DOHH2 (cell line): ENCODE measurements at regions not wholly inside any gene's neighbourhood (a gene's known extent, or its start where the extent isn't known, plus 50 kb on each side); places are given as distances from the start of the nearest gene placed in this dataset.

Experiments used
- H3F3A ChIP-seq: fragments of 200-600 bp; sonication (generic), shearing (Covaris generic); 2 replicates; pipeline ENCODE4 v1.6.0; 2016; ENCODE audit warnings: antibody characterized with exemption, mild to moderate bottlenecking; ENCODE audit not compliant: control insufficient read depth, insufficient read depth
- H3K27ac ChIP-seq: fragments of 200-600 bp; sonication (generic); 2 replicates; pipeline ENCODE4 v1.5.1; 2014; ENCODE audit warnings: low read depth, mild to moderate bottlenecking, low read length, moderate library complexity
- H3K27me3 ChIP-seq: fragments of 200-600 bp; sonication (generic); 2 replicates; pipeline ENCODE4 v1.6.1; 2014; ENCODE audit warnings: mild to moderate bottlenecking, low read length, mixed read lengths; ENCODE audit not compliant: control insufficient read depth
- H3K36me3 ChIP-seq: fragments of 200-600 bp; sonication (generic); 2 replicates; pipeline ENCODE4 v1.6.1; 2014; ENCODE audit warnings: mild to moderate bottlenecking, low read length, moderate library complexity, mixed read lengths; ENCODE audit not compliant: control insufficient read depth
- H3K4me1 ChIP-seq: fragments of 200-600 bp; sonication (generic); 2 replicates; pipeline ENCODE4 v1.6.1; 2014; ENCODE audit warnings: mild to moderate bottlenecking, low read length, mixed read lengths; ENCODE audit not compliant: control insufficient read depth
- H3K4me2 ChIP-seq: fragments of 200-600 bp; sonication (generic); 2 replicates; pipeline ENCODE4 v1.6.0; 2014; ENCODE audit warnings: mild to moderate bottlenecking, low read length, moderate library complexity
- H3K4me3 ChIP-seq: fragments of 200-600 bp; sonication (generic); 2 replicates; pipeline ENCODE4 v1.5.1; 2014; ENCODE audit warnings: mild to moderate bottlenecking, low read length, mixed read lengths
- H3K79me2 ChIP-seq: fragments of 200-600 bp; sonication (generic); 2 replicates; pipeline ENCODE4 v1.6.1; 2014; ENCODE audit warnings: mild to moderate bottlenecking, low read length, mixed read lengths; ENCODE audit not compliant: control insufficient read depth
- H3K9me2 ChIP-seq: fragments of 200-600 bp; sonication (generic); replicated peaks from 2 replicates; pipeline ENCODE4 v1.6.1; 2014; ENCODE audit warnings: mild to moderate bottlenecking, low read length, mixed read lengths; ENCODE audit not compliant: control insufficient read depth
- H3K9me3 ChIP-seq: fragments of 200-600 bp; sonication (generic); 2 replicates; pipeline ENCODE4 v1.6.1; 2014; ENCODE audit warnings: antibody characterized with exemption, low read length, mixed read lengths; ENCODE audit not compliant: control insufficient read depth, insufficient read depth
- H4K20me1 ChIP-seq: fragments of 200-600 bp; sonication (generic); 2 replicates; pipeline ENCODE4 v1.6.0; 2014; ENCODE audit warnings: low read depth, mild to moderate bottlenecking, antibody characterized with exemption, low read length, moderate library complexity; ENCODE audit not compliant: control insufficient read depth, insufficient read depth
- CTCF ChIP-seq: fragments of 200-600 bp; sonication (generic); IDR thresholded peaks from one replicate; pipeline ENCODE4 v1.5.1; 2014; ENCODE audit warnings: antibody characterized with exemption, mild to moderate bottlenecking, low read depth, low read length; ENCODE audit not compliant: poor library complexity, severe bottlenecking
- EZH2phosphoT487 ChIP-seq: fragments of 200-600 bp; sonication (generic); IDR thresholded peaks from 2 replicates; pipeline ENCODE4 v1.6.1; 2017; ENCODE audit warnings: borderline replicate concordance, mild to moderate bottlenecking, antibody characterized with exemption, low read length, moderate library complexity, mixed read lengths

- Histone ChIP-seq H3K79me2 (no peaks in the 10 kb centered on the region), H3K36me3 (no peaks in the 10 kb centered on the region), H3K27me3 (no peaks in the 10 kb centered on the region), H3F3A (no peaks in the 10 kb centered on the region), H3K4me2 (no peak overlapping the region), H3K4me1 (peaks cover 14% of the 10 kb centered on the region), H3K4me3 (no peak overlapping the region), H3K9me3 (no peaks in the 10 kb centered on the region), H4K20me1 (no peaks in the 10 kb centered on the region), H3K27ac (no peak overlapping the region), H3K9me2 (no peaks in the 10 kb centered on the region)
- TF ChIP-seq CTCF, result no peak
- TF ChIP-seq EZH2phosphoT487, result no peak
Measured at GRCh38 chr18:5064841-5065370, 132.2 kb downstream of the AKAIN1 start.

GRCh38 chr18:5061785-5062184 lies 135.3 kb downstream of the AKAIN1 start:
- no peaks in the 10 kb centered on the region for H3K27me3 ChIP-seq
- H3K36me3 ChIP-seq, result no peaks in the 10 kb centered on the region
- H3K4me3 ChIP-seq, result no peak overlapping the region
- no peaks in the 10 kb centered on the region for H3K9me2 ChIP-seq
- H3K9me3 ChIP-seq, result no peaks in the 10 kb centered on the region
- no peak overlapping the region for H3K27ac ChIP-seq
- no peaks in the 10 kb centered on the region for H4K20me1 ChIP-seq
- H3F3A ChIP-seq, result no peaks in the 10 kb centered on the region
- H3K79me2 ChIP-seq, result no peaks in the 10 kb centered on the region
- TF ChIP-seq EZH2phosphoT487 (no peak), CTCF (no peak)
- peaks cover 18% of the 10 kb centered on the region for H3K4me1 ChIP-seq
- no peak overlapping the region for H3K4me2 ChIP-seq

GRCh38 chr18:5060543-5060942 lies 136.5 kb downstream of the AKAIN1 start:
- no peaks in the 10 kb centered on the region for H3F3A ChIP-seq

More at GRCh38 chr18:5060543-5060942, 136.5 kb downstream of the AKAIN1 start:
- Histone ChIP-seq H3K27me3 (no peaks in the 10 kb centered on the region), H3K4me3 (no peak overlapping the region), H4K20me1 (no peaks in the 10 kb centered on the region), H3K27ac (no peak overlapping the region), H3K4me2 (no peak overlapping the region), H3K79me2 (no peaks in the 10 kb centered on the region), H3K36me3 (no peaks in the 10 kb centered on the region), H3K4me1 (peaks cover 18% of the 10 kb centered on the region), H3K9me2 (no peaks in the 10 kb centered on the region), H3K9me3 (no peaks in the 10 kb centered on the region)
- TF ChIP-seq CTCF (no peak), EZH2phosphoT487 (no peak)
